GM13977 (cell line): ENCODE measurements at regions not wholly inside any gene's neighbourhood (a gene's known extent, or its start where the extent isn't known, plus 50 kb on each side); places are given as distances from the start of the nearest gene placed in this dataset.

Source experiments
- DNase-seq: peaks from one replicate; pipeline ENCODE4 v3.0.0; 2012; ENCODE audit warnings: low spot score
- CTCF ChIP-seq: IDR thresholded peaks from 2 replicates; pipeline ENCODE4 v1.5.1; 2012; ENCODE audit warnings: mild to moderate bottlenecking, control low read depth; ENCODE audit not compliant: insufficient read depth; ENCODE audit errors: extremely low read depth, missing control alignments
- in situ Hi-C: fragments of 300-500 bp; cut with MboI; formaldehyde crosslinking; loops from one replicate; pipeline ENCODE4 v1.12.0; 2022; ENCODE audit warnings: low sequenced_read_pairs, low pct_unique_long_range_greater_than_20kb, mixed read lengths, inconsistent platforms; ENCODE audit not compliant: unreplicated experiment

- no peak for DNase-seq
- TF ChIP-seq CTCF: no peak
- in situ Hi-C loops: no loop called here
These were observed 290.7 kb downstream of the NFIB start for GRCh38 chr9:14023285-14023684.

- TF ChIP-seq CTCF: no peak
- DNase-seq: no peak
- in situ Hi-C loops: no loop called here
These were observed 291.9 kb downstream of the NFIB start for GRCh38 chr9:14021871-14022525.

- no peak for TF ChIP-seq CTCF
- DNase-seq: no peak
- in situ Hi-C loops: no loop called here
These were observed 295.9 kb downstream of the NFIB start for GRCh38 chr9:14018081-14018480.

GRCh38 chr9:14014744-14015143 lies 299.2 kb downstream of the NFIB start:
- in situ Hi-C loops: no loop called here
- DNase-seq: no peak
- no peak for TF ChIP-seq CTCF

GRCh38 chr9:14014218-14014617 lies 299.7 kb downstream of the NFIB start:
- no peak for TF ChIP-seq CTCF
- DNase-seq: no peak
- in situ Hi-C loops: no loop called here

GRCh38 chr9:14011799-14012560 lies 302.0 kb downstream of the NFIB start:
- DNase-seq: no peak
- in situ Hi-C loops: no loop called here
- TF ChIP-seq CTCF: no peak
